ENCODE measurements at regions not wholly inside any gene's neighbourhood (a gene's known extent, or its start where the extent isn't known, plus 50 kb on each side); places are given as distances from the start of the nearest gene placed in this dataset.
"Not testable (repeated sequence)": the region's sequence is repeated elsewhere in the genome, so short reads cannot be mapped to it uniquely, and the experiment has no call there.

- H3K27me3 ChIP-seq (ENCODE audit: control insufficient read depth, insufficient read depth, low read length); H3K4me1 ChIP-seq (ENCODE audit: control insufficient read depth, insufficient read depth, low read length); H3K4me3 ChIP-seq (ENCODE audit: low read depth, low read length); H3K36me3 ChIP-seq (ENCODE audit: control insufficient read depth, insufficient read depth, low read length); H3K27ac ChIP-seq (ENCODE audit: low read depth, low read length); H3K9me3 ChIP-seq (ENCODE audit: control insufficient read depth, insufficient read depth, low read depth, low read length); H3K9ac ChIP-seq (ENCODE audit: low read length): not testable (repeated sequence)
Measured at GRCh38 chr12:9543341-9543740, 64.4 kb downstream of the KLRB1 start.

GRCh38 chr12:9542827-9543226 lies 64.9 kb downstream of the KLRB1 start:
- not testable (repeated sequence) for H3K9ac ChIP-seq (ENCODE audit: low read length); H3K9me3 ChIP-seq (ENCODE audit: control insufficient read depth, insufficient read depth, low read depth, low read length); H3K27me3 ChIP-seq (ENCODE audit: control insufficient read depth, insufficient read depth, low read length)

GRCh38 chr12:9515925-9516324 lies 91.8 kb downstream of the KLRB1 start:
- not testable (repeated sequence) for H3K4me3 ChIP-seq (ENCODE audit: low read depth, low read length); H3K27me3 ChIP-seq (ENCODE audit: control insufficient read depth, insufficient read depth, low read length); H3K9ac ChIP-seq (ENCODE audit: low read length)

More at GRCh38 chr12:9542827-9543226, 64.9 kb downstream of the KLRB1 start:
- H3K4me3 ChIP-seq (ENCODE audit: low read depth, low read length); H3K36me3 ChIP-seq (ENCODE audit: control insufficient read depth, insufficient read depth, low read length); H3K27ac ChIP-seq (ENCODE audit: low read depth, low read length); H3K4me1 ChIP-seq (ENCODE audit: control insufficient read depth, insufficient read depth, low read length): not testable (repeated sequence)

GRCh38 chr12:9512695-9513094 lies 95.0 kb downstream of the KLRB1 start:
- not testable (repeated sequence) for H3K9ac ChIP-seq (ENCODE audit: low read length); H3K9me3 ChIP-seq (ENCODE audit: control insufficient read depth, insufficient read depth, low read depth, low read length); H3K36me3 ChIP-seq (ENCODE audit: control insufficient read depth, insufficient read depth, low read length); H3K27ac ChIP-seq (ENCODE audit: low read depth, low read length); H3K27me3 ChIP-seq (ENCODE audit: control insufficient read depth, insufficient read depth, low read length); H3K4me1 ChIP-seq (ENCODE audit: control insufficient read depth, insufficient read depth, low read length); H3K4me3 ChIP-seq (ENCODE audit: low read depth, low read length)

More at GRCh38 chr12:9515925-9516324, 91.8 kb downstream of the KLRB1 start:
- not testable (repeated sequence) for H3K4me1 ChIP-seq (ENCODE audit: control insufficient read depth, insufficient read depth, low read length); H3K27ac ChIP-seq (ENCODE audit: low read depth, low read length); H3K9me3 ChIP-seq (ENCODE audit: control insufficient read depth, insufficient read depth, low read depth, low read length); H3K36me3 ChIP-seq (ENCODE audit: control insufficient read depth, insufficient read depth, low read length)

GRCh38 chr12:9510392-9511011 lies 97.2 kb downstream of the KLRB1 start:
- H3K9ac ChIP-seq (ENCODE audit: low read length); H3K4me3 ChIP-seq (ENCODE audit: low read depth, low read length); H3K27ac ChIP-seq (ENCODE audit: low read depth, low read length): not testable (repeated sequence)

GRCh38 chr12:9509464-9510161 lies 98.1 kb downstream of the KLRB1 start:
- Histone ChIP-seq H3K27me3 (ENCODE audit: control insufficient read depth, insufficient read depth, low read length) (no peaks in the 10 kb centered on the region), H3K36me3 (ENCODE audit: control insufficient read depth, insufficient read depth, low read length) (no peaks in the 10 kb centered on the region), H3K4me3 (ENCODE audit: low read depth, low read length) (no peak overlapping the region), H3K4me1 (ENCODE audit: control insufficient read depth, insufficient read depth, low read length) (no peaks in the 10 kb centered on the region), H3K9ac (ENCODE audit: low read length) (no peak overlapping the region), H3K27ac (ENCODE audit: low read depth, low read length) (no peak overlapping the region), H3K9me3 (ENCODE audit: control insufficient read depth, insufficient read depth, low read depth, low read length) (no peaks in the 10 kb centered on the region)

More at GRCh38 chr12:9510392-9511011, 97.2 kb downstream of the KLRB1 start:
- H3K36me3 ChIP-seq (ENCODE audit: control insufficient read depth, insufficient read depth, low read length); H3K4me1 ChIP-seq (ENCODE audit: control insufficient read depth, insufficient read depth, low read length); H3K27me3 ChIP-seq (ENCODE audit: control insufficient read depth, insufficient read depth, low read length); H3K9me3 ChIP-seq (ENCODE audit: control insufficient read depth, insufficient read depth, low read depth, low read length): not testable (repeated sequence)

GRCh38 chr12:9506746-9507145 lies 101.0 kb downstream of the KLRB1 start:
- H3K4me3 ChIP-seq (ENCODE audit: low read depth, low read length), result no peak overlapping the region

GRCh38 chr12:9503384-9503783 lies 104.3 kb downstream of the KLRB1 start:
- not testable (repeated sequence) for H3K9ac ChIP-seq (ENCODE audit: low read length)

More at GRCh38 chr12:9506746-9507145, 101.0 kb downstream of the KLRB1 start:
- H3K36me3 ChIP-seq (ENCODE audit: control insufficient read depth, insufficient read depth, low read length), result no peaks in the 10 kb centered on the region
- H3K27me3 ChIP-seq (ENCODE audit: control insufficient read depth, insufficient read depth, low read length), result no peaks in the 10 kb centered on the region
- no peaks in the 10 kb centered on the region for H3K4me1 ChIP-seq (ENCODE audit: control insufficient read depth, insufficient read depth, low read length)
- no peaks in the 10 kb centered on the region for H3K9me3 ChIP-seq (ENCODE audit: control insufficient read depth, insufficient read depth, low read depth, low read length)
- no peak overlapping the region for H3K27ac ChIP-seq (ENCODE audit: low read depth, low read length)
- no peak overlapping the region for H3K9ac ChIP-seq (ENCODE audit: low read length)

GRCh38 chr12:9502845-9503244 lies 104.9 kb downstream of the KLRB1 start:
- not testable (repeated sequence) for H3K36me3 ChIP-seq (ENCODE audit: control insufficient read depth, insufficient read depth, low read length); H3K4me3 ChIP-seq (ENCODE audit: low read depth, low read length); H3K27me3 ChIP-seq (ENCODE audit: control insufficient read depth, insufficient read depth, low read length); H3K4me1 ChIP-seq (ENCODE audit: control insufficient read depth, insufficient read depth, low read length); H3K9me3 ChIP-seq (ENCODE audit: control insufficient read depth, insufficient read depth, low read depth, low read length); H3K27ac ChIP-seq (ENCODE audit: low read depth, low read length); H3K9ac ChIP-seq (ENCODE audit: low read length)

More at GRCh38 chr12:9503384-9503783, 104.3 kb downstream of the KLRB1 start:
- H3K27ac ChIP-seq (ENCODE audit: low read depth, low read length); H3K4me1 ChIP-seq (ENCODE audit: control insufficient read depth, insufficient read depth, low read length); H3K36me3 ChIP-seq (ENCODE audit: control insufficient read depth, insufficient read depth, low read length); H3K9me3 ChIP-seq (ENCODE audit: control insufficient read depth, insufficient read depth, low read depth, low read length); H3K4me3 ChIP-seq (ENCODE audit: low read depth, low read length); H3K27me3 ChIP-seq (ENCODE audit: control insufficient read depth, insufficient read depth, low read length): not testable (repeated sequence)

- not testable (repeated sequence) for H3K27me3 ChIP-seq (ENCODE audit: control insufficient read depth, insufficient read depth, low read length); H3K9me3 ChIP-seq (ENCODE audit: control insufficient read depth, insufficient read depth, low read depth, low read length); H3K4me3 ChIP-seq (ENCODE audit: low read depth, low read length); H3K27ac ChIP-seq (ENCODE audit: low read depth, low read length); H3K9ac ChIP-seq (ENCODE audit: low read length); H3K4me1 ChIP-seq (ENCODE audit: control insufficient read depth, insufficient read depth, low read length); H3K36me3 ChIP-seq (ENCODE audit: control insufficient read depth, insufficient read depth, low read length)
Measured at GRCh38 chr12:9493325-9493724, 114.4 kb downstream of the KLRB1 start.

GRCh38 chr12:9481289-9481688 lies 126.4 kb downstream of the KLRB1 start:
- H3K27me3 ChIP-seq (ENCODE audit: control insufficient read depth, insufficient read depth, low read length); H3K9me3 ChIP-seq (ENCODE audit: control insufficient read depth, insufficient read depth, low read depth, low read length); H3K9ac ChIP-seq (ENCODE audit: low read length); H3K27ac ChIP-seq (ENCODE audit: low read depth, low read length); H3K4me3 ChIP-seq (ENCODE audit: low read depth, low read length); H3K36me3 ChIP-seq (ENCODE audit: control insufficient read depth, insufficient read depth, low read length); H3K4me1 ChIP-seq (ENCODE audit: control insufficient read depth, insufficient read depth, low read length): not testable (repeated sequence)

All from HUES6 (cell line).